WTC11 (cell line): ENCODE measurements at regions not wholly inside any gene's neighbourhood (a gene's known extent, or its start where the extent isn't known, plus 50 kb on each side); places are given as distances from the start of the nearest gene placed in this dataset.

Experiments used
- ATAC-seq: fragments of 200-7000 bp; cut with Tn5 transposase; 2 replicates; pipeline ENCODE4 v1.10.0; 2021; ENCODE audit warnings: mild to moderate bottlenecking, moderate library complexity
- CTCF ChIA-PET: fragments of 300-600 bp; sonication (Branson Sonifier 250); formaldehyde crosslinking; loops from one replicate; lab custom pipeline; 2021; ENCODE audit warnings: antibody characterized with exemption; lab: Charles Lee
- POLR2A ChIA-PET: fragments of 350-600 bp; sonication (Branson Sonifier 250); formaldehyde crosslinking; loops from one replicate; lab custom pipeline; 2021; ENCODE audit warnings: antibody characterized with exemption; lab: Charles Lee
- DNase-seq: peaks from one replicate; pipeline ENCODE4 v3.0.0; 2021; ENCODE audit warnings: low spot score
- H3K27ac Mint-ChIP-seq: 2 replicates; pipeline ENCODE4 v1.8.0; 2021; ENCODE audit warnings: mixed read lengths
- H3K27me3 Mint-ChIP-seq: 2 replicates; pipeline ENCODE4 v1.8.0; 2021; ENCODE audit warnings: low read depth, mild to moderate bottlenecking, moderate library complexity, mixed read lengths
- H3K36me3 Mint-ChIP-seq: 2 replicates; pipeline ENCODE4 v1.8.0; 2021; ENCODE audit warnings: mixed read lengths
- H3K4me1 Mint-ChIP-seq: 2 replicates; pipeline ENCODE4 v1.8.0; 2022; ENCODE audit warnings: mixed read lengths
- H3K4me3 Mint-ChIP-seq: 2 replicates; pipeline ENCODE4 v1.8.0; 2021; ENCODE audit warnings: mild to moderate bottlenecking, moderate library complexity, mixed read lengths
- H3K9me3 Mint-ChIP-seq: 2 replicates; pipeline ENCODE4 v1.8.0; 2021; ENCODE audit warnings: mixed read lengths
- AFF4 ChIP-seq: sonication (generic); formaldehyde crosslinking; IDR thresholded peaks from 2 replicates; pipeline ENCODE4 v1.8.1; 2023; ENCODE audit warnings: mild to moderate bottlenecking, missing genetic modification reagents, borderline replicate concordance
- ATF1 ChIP-seq: sonication (generic); formaldehyde crosslinking; IDR thresholded peaks from 2 replicates; pipeline ENCODE4 v1.8.1; 2023; ENCODE audit warnings: mild to moderate bottlenecking, moderate library complexity, missing genetic modification reagents
- ATF2 ChIP-seq: sonication (generic); formaldehyde crosslinking; IDR thresholded peaks from 2 replicates; pipeline ENCODE4 v1.8.1; 2022; ENCODE audit warnings: low read depth, missing genetic modification reagents, borderline replicate concordance
- E2F1 ChIP-seq: sonication (generic); formaldehyde crosslinking; IDR thresholded peaks from 2 replicates; pipeline ENCODE4 v1.8.0; 2022; ENCODE audit warnings: mild to moderate bottlenecking, missing genetic modification reagents
- ELF4 ChIP-seq: sonication (generic); formaldehyde crosslinking; IDR thresholded peaks from 2 replicates; pipeline ENCODE4 v1.8.1; 2022; ENCODE audit warnings: low read depth, mild to moderate bottlenecking, moderate library complexity, missing genetic modification reagents
- ESRRA ChIP-seq: sonication (generic); formaldehyde crosslinking; IDR thresholded peaks from 2 replicates; pipeline ENCODE4 v1.8.1; 2022; ENCODE audit warnings: mild to moderate bottlenecking, missing genetic modification reagents, borderline replicate concordance
- FOXJ3 ChIP-seq: sonication (generic); formaldehyde crosslinking; IDR thresholded peaks from 2 replicates; pipeline ENCODE4 v1.9.0; 2021; ENCODE audit warnings: missing genetic modification reagents, mild to moderate bottlenecking, borderline replicate concordance
- FOXP1 ChIP-seq: sonication (generic); formaldehyde crosslinking; IDR thresholded peaks from 2 replicates; pipeline ENCODE4 v1.8.0; 2022; ENCODE audit warnings: missing genetic modification reagents, mild to moderate bottlenecking, moderate library complexity, borderline replicate concordance
- JUN ChIP-seq: sonication (generic); formaldehyde crosslinking; IDR thresholded peaks from 2 replicates; pipeline ENCODE4 v1.8.0; 2023; ENCODE audit warnings: mild to moderate bottlenecking, missing genetic modification reagents
- KAT7 ChIP-seq: sonication (generic); formaldehyde crosslinking; IDR thresholded peaks from 2 replicates; pipeline ENCODE4 v1.8.1; 2023; ENCODE audit warnings: missing genetic modification reagents, mild to moderate bottlenecking, borderline replicate concordance
- MYBL2 ChIP-seq: sonication (generic); formaldehyde crosslinking; IDR thresholded peaks from 2 replicates; pipeline ENCODE4 v1.8.1; 2023; ENCODE audit warnings: mild to moderate bottlenecking, moderate library complexity, missing genetic modification reagents
- NFATC4 ChIP-seq: fragments of 250-450 bp; sonication (Bioruptor Pico); IDR thresholded peaks from 2 replicates; pipeline ENCODE4 v1.9.0; 2021; ENCODE audit warnings: mild to moderate bottlenecking
- NFE2L1 ChIP-seq: sonication (generic); formaldehyde crosslinking; IDR thresholded peaks from 2 replicates; pipeline ENCODE4 v1.8.1; 2023; ENCODE audit warnings: missing genetic modification reagents
- NR1H2 ChIP-seq: sonication (generic); formaldehyde crosslinking; IDR thresholded peaks from 2 replicates; pipeline ENCODE4 v1.9.0; 2021; ENCODE audit warnings: mild to moderate bottlenecking, moderate library complexity, missing genetic modification reagents
- NR3C1 ChIP-seq: sonication (generic); formaldehyde crosslinking; conservative IDR thresholded peaks from 2 replicates; pipeline ENCODE4 v1.8.1; 2023; ENCODE audit warnings: low read depth, mild to moderate bottlenecking, missing genetic modification reagents
- OVOL2 ChIP-seq: fragments of 250-450 bp; sonication (Bioruptor Pico); IDR thresholded peaks from 2 replicates; pipeline ENCODE4 v1.9.0; 2021; ENCODE audit warnings: mild to moderate bottlenecking, borderline replicate concordance
- PRDM15 ChIP-seq: sonication (generic); formaldehyde crosslinking; IDR thresholded peaks from 2 replicates; pipeline ENCODE4 v1.8.0; 2022; ENCODE audit warnings: missing genetic modification reagents
- PRRX2 ChIP-seq: fragments of 250-450 bp; sonication (Bioruptor Pico); IDR thresholded peaks from 2 replicates; pipeline ENCODE4 v1.8.0; 2021; ENCODE audit warnings: mild to moderate bottlenecking
- RORB ChIP-seq: fragments of 250-450 bp; sonication (Bioruptor Pico); IDR thresholded peaks from 2 replicates; pipeline ENCODE4 v1.9.0; 2021; ENCODE audit warnings: mild to moderate bottlenecking
- SOX15 ChIP-seq: fragments of 250-450 bp; sonication (Bioruptor Pico); IDR thresholded peaks from 2 replicates; pipeline ENCODE4 v1.9.0; 2021; ENCODE audit warnings: mild to moderate bottlenecking
- ZNF425 ChIP-seq: fragments of 250-450 bp; sonication (Bioruptor Pico); conservative IDR thresholded peaks from 2 replicates; pipeline ENCODE4 v1.9.0; 2021; ENCODE audit warnings: mild to moderate bottlenecking

- TF ChIP-seq ATF1 (CRISPR knock-in tag) (no peak), E2F1 (CRISPR knock-in tag) (no peak), FOXP1 (CRISPR knock-in tag) (no peak), PRDM15 (CRISPR knock-in tag) (no peak), PRRX2 (no peak), NR3C1 (CRISPR knock-in tag) (no peak), RORB (CRISPR knock-in tag) (no peak), JUN (CRISPR knock-in tag) (no peak), NFATC4 (CRISPR knock-in tag) (no peak), KAT7 (no peak), SOX15 (CRISPR knock-in tag) (no peak)
- H3K27me3 Mint-ChIP-seq = no peaks in the 10 kb centered on the region
- POLR2A ChIA-PET = no interaction called here
- no peaks in the 10 kb centered on the region for H3K4me1 Mint-ChIP-seq
- no peaks in the 10 kb centered on the region for H3K9me3 Mint-ChIP-seq
- H3K36me3 Mint-ChIP-seq = no peaks in the 10 kb centered on the region
- H3K27ac Mint-ChIP-seq = no peak overlapping the region
- no peak overlapping the region for H3K4me3 Mint-ChIP-seq
- DNase-seq (no peak), ATAC-seq (no peak)
- CTCF ChIA-PET = no interaction called here
Observed at GRCh38 chr4:45869184-45869583, 254.7 kb downstream of the GABRG1 start.

GRCh38 chr4:45865781-45866180 is 258.1 kb downstream of the GABRG1 start:
- Mint-ChIP-seq H3K27me3 (no peaks in the 10 kb centered on the region), H3K4me1 (no peaks in the 10 kb centered on the region), H3K36me3 (no peaks in the 10 kb centered on the region), H3K9me3 (no peaks in the 10 kb centered on the region), H3K4me3 (no peak overlapping the region), H3K27ac (no peak overlapping the region)
- TF ChIP-seq ESRRA (no peak), AFF4 (CRISPR knock-in tag) (no peak), NR1H2 (CRISPR knock-in tag) (no peak), ELF4 (no peak), ATF2 (CRISPR knock-in tag) (no peak), FOXJ3 (CRISPR knock-in tag) (no peak), SOX15 (CRISPR knock-in tag) (no peak), OVOL2 (CRISPR knock-in tag) (no peak), ZNF425 (CRISPR knock-in tag) (no peak), NFE2L1 (CRISPR knock-in tag) (no peak), NR3C1 (CRISPR knock-in tag) (no peak), MYBL2 (CRISPR knock-in tag) (no peak)
- no peak for DNase-seq
- CTCF ChIA-PET = no interaction called here
- no peak for ATAC-seq
- POLR2A ChIA-PET = no interaction called here
